ENCODE measurements at regions not wholly inside any gene's neighbourhood (a gene's known extent, or its start where the extent isn't known, plus 50 kb on each side); places are given as distances from the start of the nearest gene placed in this dataset.

DNA sequence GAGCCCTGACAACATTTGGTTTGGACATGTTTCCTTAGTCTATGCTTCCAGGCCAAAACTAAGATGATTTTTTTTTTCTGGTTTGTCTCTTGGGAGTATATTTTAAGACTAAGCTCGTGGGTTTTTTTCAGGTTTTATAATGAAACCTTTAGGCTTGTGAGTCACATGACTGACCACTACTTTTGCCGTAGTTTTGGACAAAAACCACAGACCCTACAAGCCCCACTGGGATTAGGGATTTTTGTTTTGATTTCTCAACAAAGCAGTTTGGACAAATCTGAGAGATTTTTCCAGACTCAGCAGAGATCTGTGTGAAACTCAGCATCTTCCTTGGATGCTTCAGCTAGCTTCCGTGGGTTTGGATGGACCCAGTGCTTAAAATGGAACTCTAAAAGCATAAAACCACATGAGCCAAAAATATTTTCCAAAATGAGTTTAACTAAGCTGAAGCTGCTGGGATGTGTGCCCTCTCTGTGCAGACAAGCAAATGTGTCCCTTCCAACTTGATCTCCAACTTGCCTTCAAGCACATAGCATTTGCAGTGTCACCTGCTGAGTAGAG lies 70.3 kb upstream of the SMIM15 start:
- 15% methylated on average over 3 of the region's 3 CpGs for WGBS (ENCODE audit: low lambda C conversion rate)
- BruUV-seq (replicated peaks) = no TSS peak
- H3K27me3 ChIP-seq (ENCODE audit: control insufficient read depth in 1 of 2, insufficient read depth in 2 of 2, low read length in 2 of 2) = peaks cover 0 to 7% of the 10 kb centered on the region in 2 experiments; a peak in 1 of 5 replicates
- H3K36me3 ChIP-seq (replicated peaks in 1 of 2; ENCODE audit: control insufficient read depth in 1 of 2, insufficient read depth in 2 of 2, low read length in 2 of 2) = no peaks in the 10 kb centered on the region
- DNase-seq (ENCODE audit: low spot score) (no peak), FAIRE-seq (no peak), ATAC-seq (no peak)
- H3K4me2 ChIP-seq (ENCODE audit: low read depth, low read length) = no peak overlapping the region
- H4K20me1 ChIP-seq (ENCODE audit: insufficient read depth, low read length) = no peaks in the 10 kb centered on the region
- intact Hi-C loops (cut with micrococcal nuclease; ENCODE audit: unreplicated experiment) = no loop called here
- H3K9ac ChIP-seq (ENCODE audit: insufficient read depth, low read depth, low read length) = no peak overlapping the region
- no peaks in the 10 kb centered on the region for H3K4me1 ChIP-seq (ENCODE audit: insufficient read depth, low read length)
- no peaks in the 10 kb centered on the region for H3K9me3 ChIP-seq (ENCODE audit: low read length)
- no peaks in the 10 kb centered on the region for H3K79me2 ChIP-seq (ENCODE audit: insufficient read depth, low read length)
- no peak overlapping the region for H3K4me3 ChIP-seq (replicated peaks in 1 of 3; ENCODE audit: insufficient read depth in 1 of 3, low read depth in 2 of 3, low read length in 3 of 3)
- H2AFZ ChIP-seq (ENCODE audit: low read length) = no peak overlapping the region
- ChIA-PET POLR2A (no interaction called here), CTCF (ENCODE audit: low intra/inter-chr PET ratio, low total read pairs) (no interaction called here)
- H3K27ac ChIP-seq (ENCODE audit: extremely low read length, insufficient read depth, low read length) = no peak overlapping the region
- in situ Hi-C loops (cut with HindIII; ENCODE audit: extremely low pct_ligation_motif_present, low pct_unique_long_range_greater_than_20kb) = no loop called here
- no peak for TF ChIP-seq LCORL (IDR thresholded peaks at IDR 0.05)
- TF ChIP-seq LCORL (CRISPR knock-in tag; IDR thresholded peaks at IDR 0.05) = no peak
- TF ChIP-seq ZNF616 (CRISPR knock-in tag; IDR thresholded peaks at IDR 0.05; ENCODE audit: low read depth) = no peak
- TF ChIP-seq BCLAF1 (IDR thresholded peaks at IDR 0.05) = no peak
- no peak for TF ChIP-seq ZNF232 (CRISPR knock-in tag; IDR thresholded peaks at IDR 0.05; ENCODE audit: borderline replicate concordance)
- TF ChIP-seq ZBTB34 (CRISPR knock-in tag; IDR thresholded peaks at IDR 0.05) = no peak
- no peak for TF ChIP-seq ZHX1 (CRISPR knock-in tag; IDR thresholded peaks at IDR 0.05; ENCODE audit: low read depth)
- no peak for TF ChIP-seq ZNF775 (CRISPR knock-in tag; IDR thresholded peaks at IDR 0.05; ENCODE audit: borderline replicate concordance)
- no peak for TF ChIP-seq ZNF709 (CRISPR knock-in tag; IDR thresholded peaks at IDR 0.05)
- no peak for TF ChIP-seq ELF1 (CRISPR knock-in tag; IDR thresholded peaks at IDR 0.05)
- TF ChIP-seq ATF7-NPFF (CRISPR knock-in tag; IDR thresholded peaks at IDR 0.05; ENCODE audit: low read depth) = no peak
- no peak for TF ChIP-seq ZNF562 (CRISPR knock-in tag; IDR thresholded peaks at IDR 0.05; ENCODE audit: borderline replicate concordance)
- TF ChIP-seq PAWR (CRISPR knock-in tag; IDR thresholded peaks at IDR 0.05; ENCODE audit: borderline replicate concordance) = no peak
- TF ChIP-seq DNMT1 (CRISPR knock-in tag; IDR thresholded peaks at IDR 0.05) = no peak
- no peak for TF ChIP-seq ZNF235 (CRISPR knock-in tag; IDR thresholded peaks at IDR 0.05; ENCODE audit: borderline replicate concordance)
- TF ChIP-seq, protein P1, sequence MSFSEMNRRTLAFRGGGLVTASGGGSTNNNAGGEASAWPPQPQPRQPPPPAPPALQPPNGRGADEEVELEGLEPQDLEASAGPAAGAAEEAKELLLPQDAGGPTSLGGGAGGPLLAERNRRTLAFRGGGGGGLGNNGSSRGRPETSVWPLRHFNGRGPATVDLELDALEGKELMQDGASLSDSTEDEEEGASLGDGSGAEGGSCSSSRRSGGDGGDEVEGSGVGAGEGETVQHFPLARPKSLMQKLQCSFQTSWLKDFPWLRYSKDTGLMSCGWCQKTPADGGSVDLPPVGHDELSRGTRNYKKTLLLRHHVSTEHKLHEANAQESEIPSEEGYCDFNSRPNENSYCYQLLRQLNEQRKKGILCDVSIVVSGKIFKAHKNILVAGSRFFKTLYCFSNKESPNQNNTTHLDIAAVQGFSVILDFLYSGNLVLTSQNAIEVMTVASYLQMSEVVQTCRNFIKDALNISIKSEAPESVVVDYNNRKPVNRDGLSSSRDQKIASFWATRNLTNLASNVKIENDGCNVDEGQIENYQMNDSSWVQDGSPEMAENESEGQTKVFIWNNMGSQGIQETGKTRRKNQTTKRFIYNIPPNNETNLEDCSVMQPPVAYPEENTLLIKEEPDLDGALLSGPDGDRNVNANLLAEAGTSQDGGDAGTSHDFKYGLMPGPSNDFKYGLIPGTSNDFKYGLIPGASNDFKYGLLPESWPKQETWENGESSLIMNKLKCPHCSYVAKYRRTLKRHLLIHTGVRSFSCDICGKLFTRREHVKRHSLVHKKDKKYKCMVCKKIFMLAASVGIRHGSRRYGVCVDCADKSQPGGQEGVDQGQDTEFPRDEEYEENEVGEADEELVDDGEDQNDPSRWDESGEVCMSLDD (CRISPR knock-in tag; IDR thresholded peaks at IDR 0.05; ENCODE audit: borderline replicate concordance) = no peak
